IMR-90 (cell line): ENCODE measurements at regions not wholly inside any gene's neighbourhood (a gene's known extent, or its start where the extent isn't known, plus 50 kb on each side); places are given as distances from the start of the nearest gene placed in this dataset.
A peak's percentile ranks its signal among the peaks of the same experiment; 100 is the strongest.

Source experiments
- ATAC-seq: fragments of 200-7000 bp; cut with Tn5 transposase; 2 replicates; pipeline ENCODE4 v1.9.1; 2020; ENCODE audit warnings: low read depth, mild to moderate bottlenecking, moderate library complexity
- BruUV-seq: library from RNA; stranded (reverse); fragments of 400-500 nt; replicated peaks from 2 replicates; lab custom pipeline; 2021; lab: Mats Ljungman, UMichigan
- CTCF ChIA-PET: fragments of 300-600 bp; formaldehyde crosslinking; extraction: SDS; loops from one replicate; lab custom pipeline; 2021; ENCODE audit warnings: antibody characterized with exemption; lab: Yijun Ruan, JAX
- POLR2A ChIA-PET: fragments of 300-600 bp; sonication (Branson Sonifier 250); formaldehyde crosslinking; loops from one replicate; lab custom pipeline; 2022; ENCODE audit warnings: antibody characterized with exemption; ENCODE audit not compliant: unreplicated experiment; lab: Charles Lee
- DNase-seq: peaks from one replicate; pipeline ENCODE4 v3.0.0; 2013
- H2AFZ ChIP-seq: replicated peaks from 2 replicates; pipeline ENCODE3; 2013; ENCODE audit warnings: low read length, mild to moderate bottlenecking; ENCODE audit not compliant: poor library complexity
- H2AK5ac ChIP-seq: 2 replicates; pipeline ENCODE4 v1.6.1; 2013; ENCODE audit warnings: low read depth, low read length, inconsistent platforms
- H2AK9ac ChIP-seq: replicated peaks from 2 replicates; pipeline ENCODE3; 2013; ENCODE audit warnings: mild to moderate bottlenecking, low read depth, low read length, moderate library complexity; ENCODE audit not compliant: poor library complexity
- H2BK120ac ChIP-seq: 2 replicates; pipeline ENCODE4 v1.6.1; 2013; ENCODE audit warnings: low read depth, low read length, inconsistent platforms
- H2BK15ac ChIP-seq: 3 replicates; pipeline ENCODE4 v1.6.1; 2013; ENCODE audit warnings: low read depth, low read length, inconsistent platforms
- H2BK20ac ChIP-seq: 2 replicates; pipeline ENCODE4 v1.6.1; 2013; ENCODE audit warnings: low read depth, mild to moderate bottlenecking, inconsistent platforms, low read length, moderate library complexity
- H2BK5ac ChIP-seq: 2 replicates; pipeline ENCODE4 v1.6.1; 2013; ENCODE audit warnings: mild to moderate bottlenecking, low read depth, low read length, inconsistent platforms; ENCODE audit not compliant: poor library complexity, severe bottlenecking
- H3K14ac ChIP-seq: replicated peaks from 2 replicates; pipeline ENCODE4 v1.6.1; 2013; ENCODE audit warnings: low read depth, low read length, inconsistent platforms
- H3K18ac ChIP-seq: 2 replicates; pipeline ENCODE4 v1.6.1; 2013; ENCODE audit warnings: low read depth, low read length, control low read depth
- H3K23ac ChIP-seq: 2 replicates; pipeline ENCODE4 v1.6.1; 2013; ENCODE audit warnings: low read depth, low read length, inconsistent platforms
- H3K27ac ChIP-seq: 2 replicates; pipeline ENCODE4 v1.5.1; 2013; ENCODE audit warnings: mild to moderate bottlenecking, control low read depth, low read length; ENCODE audit not compliant: insufficient read depth
- H3K27me3 ChIP-seq: 2 replicates; pipeline ENCODE4 v1.6.1; 2013; ENCODE audit warnings: low read length; ENCODE audit not compliant: control insufficient read depth, insufficient read depth
- H3K36me3 ChIP-seq: 2 replicates; pipeline ENCODE4 v1.6.1; 2013; ENCODE audit warnings: low read length, mixed read lengths; ENCODE audit not compliant: control insufficient read depth, insufficient read depth
- H3K4ac ChIP-seq: 2 replicates; pipeline ENCODE4 v1.6.1; 2013; ENCODE audit warnings: low read depth, low read length, inconsistent platforms
- H3K4me1 ChIP-seq: 2 replicates; pipeline ENCODE4 v1.6.1; 2013; ENCODE audit warnings: low read length, mixed read lengths; ENCODE audit not compliant: control insufficient read depth, insufficient read depth
- H3K4me2 ChIP-seq: 2 replicates; pipeline ENCODE4 v1.6.1; 2013; ENCODE audit warnings: low read depth, mild to moderate bottlenecking, control low read depth, low read length, moderate library complexity
- H3K4me3 ChIP-seq: 2 replicates; pipeline ENCODE4 v1.5.1; 2013; ENCODE audit warnings: low read depth, mild to moderate bottlenecking, control low read depth, low read length, moderate library complexity; ENCODE audit not compliant: insufficient read depth
- H3K56ac ChIP-seq: 2 replicates; pipeline ENCODE4 v1.6.1; 2013; ENCODE audit warnings: low read length, inconsistent platforms; ENCODE audit not compliant: insufficient read depth; ENCODE audit errors: extremely low read depth
- H3K79me1 ChIP-seq, 2 experiments: 2 replicates each; pipeline ENCODE4 v1.6.1; 2013; ENCODE audit warnings: low read length in 2 of 2, inconsistent platforms in 1 of 2, low read depth in 1 of 2
- H3K9ac ChIP-seq: 2 replicates; pipeline ENCODE4 v1.6.1; 2013; ENCODE audit warnings: low read depth, low read length, control low read depth
- H3K9me1 ChIP-seq: 2 replicates; pipeline ENCODE4 v1.6.1; 2013; ENCODE audit warnings: low read length, inconsistent platforms; ENCODE audit not compliant: insufficient read depth
- H3K9me3 ChIP-seq: 2 replicates; pipeline ENCODE4 v1.6.1; 2013; ENCODE audit warnings: low read length; ENCODE audit not compliant: control insufficient read depth, insufficient read depth
- H4K20me1 ChIP-seq: 2 replicates; pipeline ENCODE4 v1.6.1; 2013; ENCODE audit warnings: low read length, inconsistent platforms; ENCODE audit not compliant: insufficient read depth
- H4K5ac ChIP-seq: 2 replicates; pipeline ENCODE4 v1.6.1; 2013; ENCODE audit warnings: mild to moderate bottlenecking, low read depth, low read length, control low read depth
- H4K8ac ChIP-seq, 2 experiments: 2 replicates each; pipeline ENCODE4 v1.6.1; 2013; ENCODE audit warnings: low read depth in 2 of 2, low read length in 2 of 2, control low read depth in 1 of 2, inconsistent platforms in 1 of 2
- H4K91ac ChIP-seq: 2 replicates; pipeline ENCODE4 v1.6.1; 2013; ENCODE audit warnings: low read depth, low read length, inconsistent platforms; ENCODE audit not compliant: insufficient read depth
- BHLHE40 ChIP-seq: fragments of 150-350 bp; IDR thresholded peaks from 2 replicates; pipeline ENCODE4 v1.6.1; 2016; ENCODE audit warnings: mild to moderate bottlenecking, low read depth, low read length
- CEBPB ChIP-seq: IDR thresholded peaks from 2 replicates; pipeline ENCODE4 v1.6.1; 2012; ENCODE audit warnings: low read depth, low read length, improper control_type of control experiment
- CHD1 ChIP-seq: IDR thresholded peaks from 2 replicates; pipeline ENCODE4 v1.6.1; 2012; ENCODE audit warnings: low read depth, low read length, improper control_type of control experiment
- FOS ChIP-seq: fragments of 150-350 bp; IDR thresholded peaks from 2 replicates; pipeline ENCODE4 v1.6.1; 2016; ENCODE audit warnings: low read depth, low read length
- MAFK ChIP-seq: IDR thresholded peaks from 2 replicates; pipeline ENCODE4 v1.6.1; 2012; ENCODE audit warnings: low read depth, low read length, improper control_type of control experiment
- MXI1 ChIP-seq: IDR thresholded peaks from 2 replicates; pipeline ENCODE4 v1.6.1; 2012; ENCODE audit warnings: low read depth, mild to moderate bottlenecking, low read length, moderate library complexity, borderline replicate concordance
- NFE2L2 ChIP-seq: fragments of 150-350 bp; IDR thresholded peaks from 2 replicates; pipeline ENCODE4 v1.6.1; 2016; ENCODE audit warnings: low read depth, mild to moderate bottlenecking, low read length
- POLR2A ChIP-seq: IDR thresholded peaks from 2 replicates; pipeline ENCODE4 v1.6.1; 2012; ENCODE audit warnings: mild to moderate bottlenecking, low read depth, low read length
- RAD21 ChIP-seq: IDR thresholded peaks from 2 replicates; pipeline ENCODE4 v1.6.1; 2012; ENCODE audit warnings: low read length, improper control_type of control experiment
- RCOR1 ChIP-seq: IDR thresholded peaks from 2 replicates; pipeline ENCODE4 v1.6.1; 2012; ENCODE audit warnings: mild to moderate bottlenecking, low read length, improper control_type of control experiment; ENCODE audit not compliant: insufficient replicate concordance
- RFX5 ChIP-seq: IDR thresholded peaks from 2 replicates; pipeline ENCODE4 v1.8.0; 2012; ENCODE audit warnings: low read depth, mild to moderate bottlenecking, low read length, moderate library complexity
- SMC3 ChIP-seq: fragments of 150-350 bp; IDR thresholded peaks from 2 replicates; pipeline ENCODE4 v1.6.1; 2016; ENCODE audit warnings: low read depth, mild to moderate bottlenecking, antibody characterized with exemption, low read length, moderate library complexity
- WGBS, 2 experiments: methylation state at CpG; one replicate each; pipeline versions ENCODE4 v1.1.5 to v1.1.7; 2013; ENCODE audit warnings: missing lambda C conversion rate in 2 of 2; ENCODE audit not compliant: insufficient read length in 1 of 2; ENCODE audit errors: extremely low coverage in 2 of 2; 5-methylcytosine and 5-hydroxymethylcytosine counted together
- dilution Hi-C: fragments of 300-500 bp; cut with HindIII; formaldehyde crosslinking; loops from one replicate; pipeline ENCODE4 v1.14.3; 2018; ENCODE audit warnings: low sequenced_read_pairs; ENCODE audit not compliant: unreplicated experiment
- in situ Hi-C: fragments of 300-500 bp; cut with MboI; formaldehyde crosslinking; loops from 3 replicates; pipeline ENCODE4 v1.14.3; 2019; ENCODE audit warnings: low sequenced_read_pairs, inconsistent platforms, mixed read lengths
- intact Hi-C: fragments of 100-400 bp; cut with micrococcal nuclease; formaldehyde crosslinking; loops from 2 replicates; pipeline ENCODE4 v1.10.0; 2022
- TF ChIP-seq, protein P1 (sequence below): conservative IDR thresholded peaks from 2 replicates; pipeline ENCODE4 v1.5.1; 2012; ENCODE audit warnings: mild to moderate bottlenecking, low read depth, low read length, improper control_type of control experiment
- TF ChIP-seq, protein P2 (sequence below): fragments of 150-350 bp; IDR thresholded peaks from 2 replicates; pipeline ENCODE4 v1.6.1; 2017; ENCODE audit warnings: mild to moderate bottlenecking, antibody characterized with exemption, low read length, low read depth
- TF ChIP-seq, protein P3 (sequence below): fragments of 150-350 bp; IDR thresholded peaks from 2 replicates; pipeline ENCODE4 v1.6.1; 2016; ENCODE audit warnings: low read depth, mild to moderate bottlenecking, low read length, moderate library complexity, borderline replicate concordance

- 97% methylated on average over 6 of the region's 13 CpGs; no CpG with 5 or more reads in 1 of the 2 experiments for WGBS, 2 experiments
- DNase-seq = peak; percentile 24
- peak overlapping the region; percentile 96 for H2AK5ac ChIP-seq
- peak overlapping the region; percentile 86 for H2AFZ ChIP-seq
- peak overlapping the region; percentile 78 for H4K5ac ChIP-seq
- H3K4me3 ChIP-seq = no peak overlapping the region
- peak overlapping the region; percentile 84 for H3K18ac ChIP-seq
- peak overlapping the region; percentile 66 for H2AK9ac ChIP-seq
- ChIA-PET POLR2A (interaction anchor here (0.5 kb wide), 1 partner anchor 10 kb away, joined by 3 read pairs; no protein-coding TSS in a partner anchor), CTCF (no interaction called here)
- peak overlapping the region; percentile 46; the same call in 1 of the 2 replicates for H3K23ac ChIP-seq
- H3K27ac ChIP-seq = peak overlapping the region; percentile 26
- peak overlapping the region; percentile 77 for H3K4ac ChIP-seq
- peak overlapping the region; percentile 45; the same call in 1 of the 2 replicates for H3K56ac ChIP-seq
- peaks cover 5 to 21% of the 10 kb centered on the region in 2 experiments; a peak in 2 of 4 replicates for H3K79me1 ChIP-seq
- H3K9me1 ChIP-seq = peaks cover 34% of the 10 kb centered on the region
- H2BK20ac ChIP-seq = peak overlapping the region; percentile 91
- peak overlapping the region; percentile 93 for H4K91ac ChIP-seq
- H3K4me1 ChIP-seq = peaks cover 29% of the 10 kb centered on the region
- no peaks in the 10 kb centered on the region for H3K27me3 ChIP-seq
- H3K4me2 ChIP-seq = no peak overlapping the region
- peak overlapping the region; percentile 88; the same call in 2 of the 3 replicates for H2BK15ac ChIP-seq
- dilution Hi-C loops = no loop called here
- H4K8ac ChIP-seq = peak overlapping the region; percentile 75 to 80
- no peak; the same call in 1 of the 2 replicates for ATAC-seq
- H2BK120ac ChIP-seq = peak overlapping the region; percentile 89
- peak overlapping the region; percentile 38 for H2BK5ac ChIP-seq
- BruUV-seq = no TSS peak
- H3K14ac ChIP-seq = peak overlapping the region; percentile 81
- H3K9me3 ChIP-seq = no peaks in the 10 kb centered on the region
- in situ Hi-C loops = no loop called here
- no peaks in the 10 kb centered on the region for H4K20me1 ChIP-seq
- 0 out of 2 replicates have a peak overlapping the region, but pooled peaks have one; percentile 7 for H3K9ac ChIP-seq
- intact Hi-C loops = no loop called here
- H3K36me3 ChIP-seq = no peaks in the 10 kb centered on the region
- TF ChIP-seq, protein P1, sequence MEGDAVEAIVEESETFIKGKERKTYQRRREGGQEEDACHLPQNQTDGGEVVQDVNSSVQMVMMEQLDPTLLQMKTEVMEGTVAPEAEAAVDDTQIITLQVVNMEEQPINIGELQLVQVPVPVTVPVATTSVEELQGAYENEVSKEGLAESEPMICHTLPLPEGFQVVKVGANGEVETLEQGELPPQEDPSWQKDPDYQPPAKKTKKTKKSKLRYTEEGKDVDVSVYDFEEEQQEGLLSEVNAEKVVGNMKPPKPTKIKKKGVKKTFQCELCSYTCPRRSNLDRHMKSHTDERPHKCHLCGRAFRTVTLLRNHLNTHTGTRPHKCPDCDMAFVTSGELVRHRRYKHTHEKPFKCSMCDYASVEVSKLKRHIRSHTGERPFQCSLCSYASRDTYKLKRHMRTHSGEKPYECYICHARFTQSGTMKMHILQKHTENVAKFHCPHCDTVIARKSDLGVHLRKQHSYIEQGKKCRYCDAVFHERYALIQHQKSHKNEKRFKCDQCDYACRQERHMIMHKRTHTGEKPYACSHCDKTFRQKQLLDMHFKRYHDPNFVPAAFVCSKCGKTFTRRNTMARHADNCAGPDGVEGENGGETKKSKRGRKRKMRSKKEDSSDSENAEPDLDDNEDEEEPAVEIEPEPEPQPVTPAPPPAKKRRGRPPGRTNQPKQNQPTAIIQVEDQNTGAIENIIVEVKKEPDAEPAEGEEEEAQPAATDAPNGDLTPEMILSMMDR = no peak
- no peak for TF ChIP-seq NFE2L2
- TF ChIP-seq MXI1 = no peak
- TF ChIP-seq FOS = no peak
- TF ChIP-seq, protein P2, sequence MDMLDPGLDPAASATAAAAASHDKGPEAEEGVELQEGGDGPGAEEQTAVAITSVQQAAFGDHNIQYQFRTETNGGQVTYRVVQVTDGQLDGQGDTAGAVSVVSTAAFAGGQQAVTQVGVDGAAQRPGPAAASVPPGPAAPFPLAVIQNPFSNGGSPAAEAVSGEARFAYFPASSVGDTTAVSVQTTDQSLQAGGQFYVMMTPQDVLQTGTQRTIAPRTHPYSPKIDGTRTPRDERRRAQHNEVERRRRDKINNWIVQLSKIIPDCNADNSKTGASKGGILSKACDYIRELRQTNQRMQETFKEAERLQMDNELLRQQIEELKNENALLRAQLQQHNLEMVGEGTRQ = no peak
- TF ChIP-seq MAFK = no peak
- TF ChIP-seq, protein P3, sequence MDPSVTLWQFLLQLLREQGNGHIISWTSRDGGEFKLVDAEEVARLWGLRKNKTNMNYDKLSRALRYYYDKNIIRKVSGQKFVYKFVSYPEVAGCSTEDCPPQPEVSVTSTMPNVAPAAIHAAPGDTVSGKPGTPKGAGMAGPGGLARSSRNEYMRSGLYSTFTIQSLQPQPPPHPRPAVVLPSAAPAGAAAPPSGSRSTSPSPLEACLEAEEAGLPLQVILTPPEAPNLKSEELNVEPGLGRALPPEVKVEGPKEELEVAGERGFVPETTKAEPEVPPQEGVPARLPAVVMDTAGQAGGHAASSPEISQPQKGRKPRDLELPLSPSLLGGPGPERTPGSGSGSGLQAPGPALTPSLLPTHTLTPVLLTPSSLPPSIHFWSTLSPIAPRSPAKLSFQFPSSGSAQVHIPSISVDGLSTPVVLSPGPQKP = no peak
- TF ChIP-seq POLR2A = no peak
- TF ChIP-seq RCOR1 = no peak
- TF ChIP-seq BHLHE40 = no peak
- no peak for TF ChIP-seq SMC3
- no peak for TF ChIP-seq CHD1
- TF ChIP-seq RFX5 = no peak
- TF ChIP-seq RAD21 = no peak
- TF ChIP-seq CEBPB = no peak
Observed at GRCh38 chr16:86215233-86215978, 294.9 kb upstream of the FOXF1 start.
